Fibroblast of skin of back (primary cell): ENCODE measurements at regions not wholly inside any gene's neighbourhood (a gene's known extent, or its start where the extent isn't known, plus 50 kb on each side); places are given as distances from the start of the nearest gene placed in this dataset.

Experiments
- DNase-seq: peaks from one replicate; pipeline ENCODE4 v3.0.0-alpha.2; 2013

DNA sequence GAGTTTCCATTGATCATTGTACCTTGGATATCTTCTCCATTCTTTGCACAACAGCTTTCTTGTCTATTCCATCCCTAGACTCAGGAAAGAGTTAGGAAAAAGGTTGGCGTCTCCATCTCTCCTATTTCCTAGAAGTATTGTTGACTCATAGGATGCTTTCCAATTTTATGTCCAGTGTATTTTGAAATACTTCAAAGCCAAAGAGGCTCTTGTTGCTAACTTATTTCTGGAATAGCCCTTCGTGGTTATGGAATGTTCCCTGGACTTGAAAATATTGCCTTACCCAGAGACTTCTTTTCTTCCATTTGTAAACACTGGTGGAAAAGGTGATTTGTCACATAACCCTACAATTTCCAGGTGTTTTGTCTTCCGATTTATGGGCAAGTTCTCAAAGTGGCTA, 402.3 kb upstream of the ZNF608 start:
- DNase-seq: peak; percentile 21

DNA sequence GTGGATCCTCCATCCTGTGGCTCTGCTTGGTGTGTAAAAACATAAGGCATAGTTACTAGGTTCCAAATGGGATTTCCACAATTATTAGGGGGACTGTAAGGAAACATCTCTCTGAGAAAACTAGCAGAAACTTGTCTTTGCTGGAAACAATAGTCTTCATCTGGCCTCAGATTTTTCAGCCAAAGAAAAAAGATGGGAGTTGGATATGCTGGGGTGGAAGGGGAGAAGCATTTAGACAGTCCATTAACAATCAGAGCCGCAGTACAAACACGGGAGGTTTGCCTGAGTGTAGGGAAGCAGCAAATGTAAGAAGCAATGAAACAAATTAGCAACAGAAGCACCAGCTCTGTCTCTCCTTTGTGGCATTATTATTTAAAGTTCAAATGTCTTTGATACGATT, 402.7 kb upstream of the ZNF608 start:
- no peak for DNase-seq

DNA sequence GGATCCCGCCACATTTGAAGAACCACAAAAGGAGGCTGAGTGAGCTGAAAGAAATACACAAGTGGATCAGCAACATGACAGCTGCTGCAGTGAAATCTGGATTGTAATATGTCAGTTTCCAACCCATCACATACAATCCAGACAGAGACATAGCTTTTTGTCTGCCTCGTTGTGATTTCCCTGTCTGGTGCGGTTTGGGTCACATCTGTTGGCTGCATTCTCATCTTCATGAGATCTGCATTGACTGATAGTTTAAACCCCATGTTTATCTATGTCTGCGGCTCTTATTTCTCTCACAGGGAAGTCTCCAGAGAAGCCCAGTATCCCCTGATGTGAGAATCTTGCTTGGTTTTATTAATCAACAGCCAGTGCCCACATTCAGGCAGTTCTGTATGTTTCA, 403.1 kb upstream of the ZNF608 start:
- DNase-seq: peak; percentile 62

DNA sequence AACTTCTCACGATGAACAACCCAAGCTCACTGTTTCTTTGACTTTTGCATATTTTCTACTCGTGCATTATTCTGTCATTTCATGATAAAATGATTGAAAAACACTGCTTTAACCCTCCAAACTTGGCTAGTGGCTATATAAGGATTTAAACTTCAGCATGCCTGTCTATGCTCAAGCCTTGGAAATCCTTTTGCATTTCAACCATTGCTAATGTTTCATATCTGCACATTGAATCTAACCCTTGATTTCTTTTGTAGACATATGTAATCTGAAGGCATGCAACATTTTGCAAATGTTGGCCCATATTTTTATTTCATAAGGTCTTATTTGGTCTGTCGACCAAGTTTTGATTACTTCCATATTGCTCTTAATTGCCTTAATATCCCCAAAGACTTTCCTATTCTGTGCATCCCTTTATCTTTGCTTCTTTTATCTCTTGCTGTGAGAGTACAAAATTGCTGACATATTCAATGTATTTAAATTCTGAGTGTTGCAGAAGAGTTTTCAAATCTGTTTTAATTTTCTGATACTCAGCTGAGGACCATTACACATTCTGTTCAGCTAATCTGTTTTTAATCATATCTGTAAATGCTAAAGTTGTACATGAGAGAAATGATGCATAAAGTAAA, 403.7 kb upstream of the ZNF608 start:
- DNase-seq: no peak

DNA sequence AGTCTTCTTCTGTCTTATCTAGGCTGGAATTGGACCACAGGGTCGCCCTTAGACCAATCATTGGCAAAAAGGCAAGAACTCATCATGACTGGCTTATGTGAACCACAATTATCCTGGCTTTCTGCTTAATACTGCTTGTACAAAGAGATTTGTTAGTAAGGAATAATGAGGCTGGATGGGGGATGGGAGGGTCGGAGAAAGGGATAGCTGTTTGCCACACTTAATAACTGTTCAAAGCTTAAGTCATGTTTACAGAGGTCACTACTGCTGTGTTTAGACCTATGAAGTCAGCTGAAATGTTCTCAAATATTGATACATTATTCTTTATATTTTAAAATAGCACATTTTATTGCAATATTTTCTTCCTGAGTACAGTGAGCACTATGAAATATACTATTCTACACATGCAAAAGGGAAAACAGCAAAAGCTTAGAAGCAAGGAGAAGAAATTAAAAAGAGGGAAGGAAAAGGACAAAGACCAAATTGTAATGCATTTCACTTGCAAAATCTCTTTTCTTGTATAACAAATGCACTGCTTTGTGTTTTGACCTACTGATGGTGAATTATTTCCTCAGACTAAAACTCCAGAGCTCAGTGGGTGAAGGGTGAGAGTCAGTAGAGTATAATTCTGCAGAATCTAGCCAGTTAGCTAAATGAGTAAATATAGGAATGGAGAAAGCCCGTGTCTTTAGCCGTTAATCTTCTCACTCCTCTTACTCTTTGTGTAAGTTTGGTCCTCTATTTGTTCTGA, 404.9 kb upstream of the ZNF608 start:
- DNase-seq: no peak

DNA sequence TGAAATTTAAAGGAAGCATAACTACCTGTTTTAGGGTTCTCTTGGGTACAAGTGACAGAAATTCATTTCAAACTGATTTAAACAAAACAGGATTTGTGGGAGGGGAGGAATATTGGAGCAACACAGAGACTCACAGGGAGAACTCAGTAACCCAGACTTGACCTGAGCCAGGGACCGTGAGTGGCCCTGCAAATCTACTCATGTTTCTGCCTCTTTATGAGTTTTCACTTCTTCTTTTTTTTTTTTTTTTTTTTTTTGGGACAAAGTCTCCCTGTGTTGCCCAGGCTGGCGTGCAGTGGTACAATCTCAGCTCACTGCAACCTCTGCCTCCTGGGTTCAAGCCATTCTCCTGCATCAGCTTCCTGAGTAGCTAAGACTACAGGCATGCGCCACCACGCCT, 405.6 kb upstream of the ZNF608 start:
- DNase-seq: no peak

DNA sequence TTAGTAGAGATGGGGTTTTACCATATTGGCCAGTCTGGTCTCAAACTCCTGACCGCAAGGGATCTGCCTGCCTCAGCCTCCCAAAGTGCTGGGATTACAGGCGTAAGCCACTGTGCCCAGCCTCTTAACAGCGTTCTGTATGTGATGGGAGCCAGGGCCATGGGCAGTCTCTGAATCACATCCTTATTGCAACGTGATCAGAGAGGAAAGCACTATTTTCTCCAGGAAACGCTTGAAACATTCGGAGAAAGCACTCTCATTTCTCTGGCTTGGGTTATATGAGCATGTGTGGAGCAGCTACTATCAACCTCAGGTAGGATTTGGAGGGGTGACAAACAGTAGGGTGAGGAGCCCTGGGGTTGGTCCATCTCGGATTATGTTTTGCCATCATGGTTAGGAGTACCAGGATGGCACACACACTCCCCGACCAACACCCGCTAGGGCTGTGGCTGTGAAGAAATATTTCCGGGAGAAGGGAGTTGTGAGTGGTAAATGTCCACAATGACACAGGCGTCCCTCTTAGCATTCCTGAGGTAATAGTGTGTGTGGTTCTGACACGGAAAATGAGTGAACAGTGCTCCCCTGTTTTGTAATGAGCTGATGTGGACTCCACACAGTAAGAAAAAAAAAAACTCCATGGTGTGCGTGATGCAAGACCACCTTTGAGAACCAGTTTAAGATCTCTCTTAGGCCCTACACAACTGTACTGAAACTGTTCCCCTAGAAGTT, 406.2 kb upstream of the ZNF608 start:
- no peak for DNase-seq

DNA sequence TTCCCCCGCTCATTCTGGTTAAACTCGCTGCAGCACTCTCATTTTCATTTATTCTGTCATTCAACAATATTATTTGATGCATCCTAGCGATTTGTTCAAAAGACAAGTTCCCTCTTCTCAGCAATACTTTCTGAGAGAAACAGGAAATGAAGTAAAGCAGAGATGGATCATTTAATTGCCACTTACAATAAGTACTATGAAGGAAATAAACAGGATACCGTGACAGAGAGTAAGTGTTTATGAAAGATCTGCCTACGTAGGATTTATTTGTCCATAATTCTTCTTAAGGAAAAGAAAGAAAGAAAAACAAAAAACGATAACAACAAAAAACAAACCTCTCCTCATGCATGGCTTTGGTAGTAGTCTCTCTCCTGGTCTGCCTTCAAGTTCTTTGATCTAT, 406.8 kb upstream of the ZNF608 start:
- no peak for DNase-seq

DNA sequence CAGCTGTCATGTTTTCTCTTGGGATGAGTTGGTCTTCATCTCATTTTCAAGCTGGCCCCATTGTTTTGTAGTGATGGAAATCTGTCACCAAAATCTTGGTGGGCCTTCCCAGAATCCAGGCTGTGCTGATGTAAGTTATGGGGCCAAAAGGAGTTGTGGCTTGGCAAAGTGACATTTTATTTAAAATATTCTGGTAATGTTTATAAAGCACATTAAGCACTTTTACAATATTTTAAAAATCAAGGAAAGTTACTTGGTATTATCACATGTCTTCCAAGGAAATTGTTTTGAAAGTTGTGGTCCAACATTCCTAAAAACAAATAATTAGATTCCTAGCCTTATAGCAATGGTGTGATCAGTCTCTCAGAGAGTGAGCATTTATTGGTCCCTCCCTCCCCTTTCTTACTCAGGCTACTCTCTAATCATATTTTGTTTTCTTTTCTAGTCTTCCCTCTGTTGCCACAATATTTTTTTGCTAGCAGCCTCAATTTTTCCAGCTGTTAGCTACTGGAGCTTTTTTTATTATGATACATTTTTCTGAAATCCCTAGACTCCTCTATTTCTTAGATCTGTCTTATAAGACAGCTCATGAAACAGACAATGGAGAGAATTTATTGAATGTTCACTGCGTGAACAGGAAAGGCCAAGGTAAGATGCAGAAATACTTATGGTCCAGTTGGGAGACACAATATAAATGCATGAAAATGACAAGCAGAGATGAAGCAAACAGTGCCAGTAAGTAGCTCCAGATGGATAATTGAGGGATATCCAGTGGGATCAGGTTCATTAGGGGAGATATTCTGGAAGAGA, 408.1 kb upstream of the ZNF608 start:
- DNase-seq: peak; percentile 81

DNA sequence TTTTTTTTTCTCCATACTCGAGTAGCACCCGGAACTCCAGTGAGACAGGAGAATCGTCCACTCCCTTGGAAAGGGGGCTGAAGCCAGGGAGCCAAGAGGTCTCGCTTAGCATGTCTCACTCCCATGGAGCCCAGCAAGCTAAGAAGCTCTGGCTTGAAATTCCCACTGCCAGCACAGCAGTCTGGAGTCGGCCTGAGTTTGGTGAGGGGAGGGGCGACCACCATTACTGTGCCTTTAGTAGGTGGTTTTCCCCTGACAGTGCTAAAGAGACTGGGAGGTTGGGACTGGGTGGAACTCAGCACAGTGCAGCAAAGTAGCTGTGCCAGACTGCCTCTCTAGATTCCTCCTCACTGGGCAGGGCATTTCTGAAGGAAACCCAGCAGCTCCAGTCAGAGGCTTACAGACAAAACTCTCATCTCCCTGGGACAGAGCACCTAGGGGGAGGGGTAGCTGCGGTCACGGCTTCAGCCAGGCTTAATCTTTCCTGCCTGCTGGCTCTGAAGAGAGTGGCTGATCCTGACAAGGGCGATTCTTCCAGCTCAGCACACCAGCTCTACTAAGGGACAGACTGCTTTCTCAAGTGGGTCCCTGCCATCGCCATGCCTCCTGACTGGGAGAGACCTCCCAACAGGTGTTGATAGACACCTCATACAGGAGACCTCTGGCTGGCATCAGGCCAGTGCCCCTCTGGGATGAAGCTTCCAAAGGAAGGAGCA, 414.5 kb upstream of the ZNF608 start:
- DNase-seq: peak; percentile 35

DNA sequence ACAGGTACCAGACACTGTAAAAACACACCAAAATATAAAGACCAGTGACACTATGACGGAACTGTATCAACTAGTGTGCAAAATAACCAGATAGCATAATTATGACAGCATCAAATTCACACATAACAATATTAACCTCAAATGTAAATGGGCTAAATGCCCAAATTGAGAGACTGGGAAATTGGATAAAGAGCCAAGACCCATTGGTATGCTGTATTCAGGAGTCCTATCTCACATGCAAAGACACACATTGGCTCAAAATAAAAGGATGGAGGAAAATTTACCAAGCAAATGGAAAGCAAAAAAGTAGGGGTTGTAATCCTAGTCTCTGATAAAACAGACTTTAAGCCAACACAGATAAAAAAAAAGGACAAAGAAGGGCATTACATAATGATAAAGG, 416.3 kb upstream of the ZNF608 start:
- DNase-seq: no peak

DNA sequence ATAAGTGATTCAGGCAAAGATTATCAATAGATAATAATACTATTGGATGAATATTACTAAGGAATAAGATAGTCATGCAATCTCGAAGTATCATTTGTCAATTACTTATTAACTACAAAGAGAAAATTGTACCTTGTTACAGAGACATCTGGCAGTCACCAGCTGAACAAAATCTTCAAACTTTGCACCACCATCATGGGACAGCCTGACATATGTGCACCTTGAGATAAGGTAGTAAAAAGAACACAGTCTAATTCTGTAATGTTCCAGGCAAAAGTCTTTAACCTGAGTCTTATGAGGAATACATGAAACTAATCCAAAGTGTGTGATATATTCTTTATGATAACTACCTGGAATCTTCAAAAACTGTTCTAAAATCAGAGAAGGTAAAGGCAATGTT, 423.0 kb upstream of the ZNF608 start:
- no peak for DNase-seq

DNA sequence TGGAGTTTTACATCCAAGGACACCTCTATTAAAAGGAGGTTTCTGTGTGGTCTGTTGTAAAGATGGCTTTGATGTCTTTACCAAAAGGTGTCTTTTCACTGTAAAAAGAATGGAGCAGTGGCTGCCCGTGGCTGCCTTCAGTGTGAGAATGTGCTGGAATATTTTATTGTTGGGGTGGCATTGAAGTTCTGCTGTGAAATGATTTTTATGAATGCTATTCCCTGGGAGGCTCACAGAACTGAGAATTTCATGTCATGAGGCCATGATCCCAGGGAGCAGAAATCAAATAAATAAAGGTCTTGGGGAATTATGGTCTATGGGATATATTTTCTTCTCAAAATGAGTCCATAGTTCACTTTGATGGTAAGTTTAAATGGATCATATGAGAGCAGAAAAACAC, 425.2 kb upstream of the ZNF608 start:
- DNase-seq: no peak

DNA sequence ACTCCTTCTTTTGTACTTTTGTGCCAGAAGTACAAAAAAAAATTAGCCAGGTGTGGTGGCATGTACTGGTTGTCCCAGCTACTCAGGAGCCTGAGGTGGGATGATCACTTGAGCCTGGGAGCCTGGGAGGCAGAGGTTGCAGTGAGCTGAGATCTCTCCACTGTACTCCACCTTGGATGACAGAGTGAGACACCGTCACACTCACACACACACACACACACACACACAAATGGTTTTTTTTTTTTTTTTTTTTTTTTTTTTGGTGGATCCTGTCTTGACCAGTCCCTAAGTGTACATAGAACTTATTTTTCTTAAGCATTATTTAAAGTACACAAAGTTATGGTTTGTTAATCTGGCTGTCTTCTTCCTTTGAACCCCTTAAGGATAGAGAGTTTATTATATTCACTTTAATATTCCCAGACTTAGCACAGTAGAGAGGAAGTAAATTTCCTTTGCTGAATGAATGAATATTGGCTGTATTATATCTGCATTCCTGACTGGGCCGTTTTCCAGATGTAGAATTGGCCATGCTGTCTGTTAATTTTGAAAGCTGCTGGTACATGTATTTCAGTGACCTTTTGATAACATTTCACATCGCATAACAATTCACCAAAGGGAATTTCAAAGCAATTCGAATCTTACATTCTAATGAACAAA, 429.0 kb upstream of the ZNF608 start:
- no peak for DNase-seq

DNA sequence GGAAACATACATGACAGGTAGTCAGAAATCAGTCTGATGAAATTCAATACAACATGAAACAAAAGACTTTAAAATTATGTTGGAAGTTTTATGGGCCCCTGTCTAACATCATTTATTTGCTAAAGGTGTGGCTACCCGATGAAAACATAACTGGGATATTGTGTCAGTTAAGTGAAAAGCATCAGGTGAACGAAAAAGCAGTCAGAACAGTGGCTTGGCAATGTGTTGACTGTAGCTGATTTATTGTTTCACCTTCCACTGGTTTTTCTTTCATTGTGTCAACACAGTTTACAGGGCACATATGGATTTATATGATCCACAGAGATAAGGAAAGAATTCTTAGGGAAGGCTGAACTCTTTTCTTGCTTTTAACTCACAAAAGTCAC, 429.6 kb upstream of the ZNF608 start:
- DNase-seq: no peak

DNA sequence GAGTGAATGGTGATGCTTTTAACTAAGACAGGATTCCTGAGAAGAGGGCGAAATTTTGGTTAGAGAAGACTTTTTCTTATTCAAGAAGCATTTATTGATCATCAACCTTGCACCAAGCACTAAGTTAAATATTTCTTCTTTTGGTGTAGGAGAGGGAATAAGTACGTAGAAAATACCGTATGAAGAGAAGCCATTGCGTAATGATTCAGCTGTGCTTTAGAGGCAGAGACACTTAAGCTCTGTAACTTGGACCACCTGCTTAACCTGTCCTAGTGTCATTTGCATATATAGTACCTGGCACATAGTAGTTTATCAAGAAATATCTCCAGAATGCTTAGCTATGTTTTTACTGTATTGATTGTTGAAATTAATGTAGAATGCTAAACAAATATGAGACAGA, 430.9 kb upstream of the ZNF608 start:
- no peak for DNase-seq

DNA sequence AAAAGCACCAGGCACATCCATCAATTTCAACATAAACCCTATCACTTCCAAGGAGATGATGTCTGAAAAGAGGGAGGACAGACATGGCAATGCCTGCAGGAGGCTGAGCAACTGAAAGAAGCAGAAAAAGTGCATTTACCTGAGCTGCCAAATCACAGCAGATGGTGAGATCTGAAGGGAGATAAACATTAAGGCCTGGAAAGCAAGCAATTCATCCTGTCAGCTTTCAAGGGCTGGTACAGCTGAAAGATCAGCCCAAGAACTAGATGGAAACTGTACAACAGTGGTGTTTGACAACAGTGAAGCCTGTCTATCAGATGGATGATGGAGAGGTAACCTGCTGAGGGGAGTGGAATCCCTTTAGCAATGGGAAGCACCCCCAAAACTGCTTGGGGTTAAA, 433.2 kb upstream of the ZNF608 start:
- no peak for DNase-seq

DNA sequence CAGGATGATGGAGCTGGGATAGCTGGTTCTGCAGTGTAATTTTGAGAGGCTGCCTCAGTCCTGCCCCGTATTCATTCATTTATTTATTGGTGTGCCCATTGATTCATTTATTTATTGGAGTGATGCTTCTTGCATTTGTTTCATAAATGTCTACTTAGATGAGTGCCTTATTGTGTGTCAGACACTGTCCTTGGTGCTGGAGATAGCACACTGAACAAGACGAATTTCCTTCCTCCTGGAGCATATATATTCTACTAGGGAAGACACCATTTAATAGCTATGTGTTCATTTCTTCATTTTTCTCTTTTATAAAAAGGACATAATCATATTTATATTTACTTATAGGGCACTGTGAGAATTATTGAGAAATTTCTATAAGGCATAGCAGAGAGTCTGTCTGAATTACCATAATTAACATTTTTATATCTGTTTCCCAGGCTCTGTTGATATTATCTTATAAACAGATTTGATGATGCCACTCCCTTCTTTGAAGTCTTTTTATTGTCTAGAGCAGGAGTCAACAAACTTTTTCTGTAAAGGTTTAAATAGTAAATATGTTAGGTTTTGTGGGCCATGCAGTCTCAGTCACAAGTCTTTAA, 433.9 kb upstream of the ZNF608 start:
- DNase-seq: no peak

DNA sequence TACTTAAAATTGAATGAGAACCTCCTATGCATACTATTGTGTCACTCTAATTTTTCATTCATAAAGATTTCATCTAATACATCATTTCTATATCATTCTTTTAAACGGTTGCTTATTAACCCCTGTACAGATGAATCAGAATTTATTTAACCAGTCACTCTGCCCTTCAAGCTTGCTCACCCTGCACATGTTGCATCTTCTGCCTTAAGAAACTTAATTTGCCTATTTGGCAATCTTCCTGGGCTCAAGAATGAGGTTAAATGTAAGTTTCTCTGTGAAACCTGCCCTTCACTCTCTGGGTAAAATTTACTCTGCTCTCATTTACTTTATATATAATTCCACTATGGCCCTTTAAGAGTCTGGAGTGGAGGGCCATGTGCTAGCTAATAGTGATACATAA, 434.7 kb upstream of the ZNF608 start:
- no peak for DNase-seq

DNA sequence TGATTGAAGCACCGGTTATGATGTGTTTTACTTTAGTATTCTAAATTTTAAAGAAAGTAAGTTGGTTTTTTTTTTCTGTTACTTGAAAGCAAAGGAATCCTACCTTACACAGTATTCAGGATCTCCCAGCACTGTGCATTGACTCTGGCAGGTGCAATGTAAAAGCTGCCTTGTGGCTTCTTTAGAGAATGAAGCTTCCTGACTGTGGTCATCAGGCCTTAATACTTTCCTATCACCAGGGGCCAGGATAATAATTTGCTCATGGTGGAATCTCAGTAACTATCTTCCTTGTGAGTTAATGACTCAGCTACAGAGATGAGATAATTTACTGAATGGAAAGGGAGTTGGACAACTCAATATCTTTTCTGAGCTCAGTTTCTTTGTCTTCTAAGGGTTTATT, 435.5 kb upstream of the ZNF608 start:
- DNase-seq: no peak

DNA sequence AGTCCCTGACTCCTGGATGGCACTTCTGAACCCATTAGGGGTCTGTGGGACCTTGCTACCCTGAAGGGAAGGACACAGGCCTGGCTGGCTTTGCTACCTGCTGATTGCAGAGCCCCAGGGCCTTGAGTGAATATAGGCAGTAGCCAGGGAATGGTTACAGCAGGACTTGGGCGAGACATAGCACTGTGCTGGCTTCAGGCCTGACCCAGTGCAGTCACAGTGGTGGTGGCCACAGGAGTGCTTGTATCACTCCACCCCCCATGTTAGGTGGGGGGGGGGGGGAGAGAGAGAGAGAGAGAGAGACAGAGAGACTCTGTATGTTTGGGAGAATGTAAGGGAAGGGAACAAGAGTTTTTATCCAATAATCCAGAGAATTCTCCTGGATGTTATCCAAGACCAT, 439.3 kb upstream of the ZNF608 start:
- DNase-seq: no peak
